Glomerular visceral epithelial cell (primary cell): ENCODE measurements at regions not wholly inside any gene's neighbourhood (a gene's known extent, or its start where the extent isn't known, plus 50 kb on each side); places are given as distances from the start of the nearest gene placed in this dataset.
A peak's percentile ranks its signal among the peaks of the same experiment; 100 is the strongest.

Source experiments
- DNase-seq: peaks from one replicate; pipeline ENCODE4 v3.0.0-alpha.2; 2016; ENCODE audit errors: extremely low spot score

DNA sequence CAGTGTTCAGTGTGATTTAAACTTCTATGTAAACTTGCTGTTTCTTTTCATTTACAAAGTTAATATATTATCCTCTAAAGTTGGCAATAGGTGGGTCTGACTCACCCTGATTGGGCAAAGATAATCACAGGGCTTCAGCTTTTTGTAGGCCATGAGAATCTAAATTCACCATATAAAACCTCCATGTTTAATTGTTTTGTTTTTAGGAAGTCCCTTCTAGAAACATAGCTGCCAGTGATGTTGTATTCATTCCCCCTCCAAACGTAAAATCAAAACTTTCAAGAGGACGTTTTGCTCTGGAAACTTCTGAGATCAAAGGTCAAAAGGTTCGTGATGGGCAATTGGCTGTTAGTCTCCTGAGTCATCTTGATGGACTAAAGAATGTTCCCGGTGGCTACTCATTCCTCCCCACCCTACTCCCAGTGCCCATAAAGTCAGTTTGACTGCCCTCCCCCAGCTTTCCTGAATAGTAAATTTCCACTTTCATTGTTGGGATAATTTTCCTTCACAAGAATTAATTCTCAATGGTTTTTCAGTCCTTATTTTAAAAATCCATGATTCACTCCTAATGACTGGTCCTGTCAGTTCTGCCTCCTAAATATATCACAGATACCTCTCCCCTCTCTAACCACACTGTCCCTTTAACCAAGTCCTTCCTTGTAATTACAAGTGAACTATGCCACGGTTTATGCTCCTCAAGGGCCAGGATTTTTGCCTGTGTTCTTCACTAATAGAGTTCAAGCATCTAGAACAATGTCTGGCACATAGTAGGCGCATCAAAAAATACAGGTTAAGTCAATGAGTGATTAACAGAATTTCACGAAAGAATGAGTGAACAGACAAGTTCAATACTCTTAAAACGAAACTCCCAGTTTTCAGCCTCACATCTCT lies 164.4 kb upstream of the VRK2 start:
- DNase-seq, result peak; percentile 47

DNA sequence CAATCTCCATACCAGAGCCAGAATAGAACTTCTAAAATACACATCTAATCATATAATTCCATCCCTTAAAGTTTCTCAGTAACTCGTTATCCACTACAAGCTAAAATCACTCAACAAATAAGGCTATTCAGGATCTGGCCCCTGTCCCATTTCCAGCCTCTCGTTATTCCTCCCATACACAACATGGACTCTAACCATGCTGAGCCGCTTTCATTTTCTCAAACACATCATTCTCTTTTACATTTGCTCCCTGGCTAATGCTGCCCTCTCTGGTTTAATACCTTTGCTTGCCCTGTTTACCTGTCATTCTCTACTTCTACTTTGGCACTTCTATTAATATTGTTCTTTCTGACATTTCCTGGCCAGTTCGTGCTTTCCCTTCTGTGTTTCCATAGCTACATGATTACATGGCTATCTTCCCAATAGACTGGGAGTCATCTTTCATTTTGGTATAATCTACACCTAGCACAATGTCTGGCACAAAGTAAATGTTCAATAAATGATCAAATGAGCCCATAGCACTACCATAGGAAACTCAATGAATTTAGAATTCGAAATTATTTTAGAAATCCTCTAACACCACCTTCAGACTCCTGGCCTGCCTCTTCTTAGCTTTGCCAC lies 163.6 kb upstream of the VRK2 start:
- no peak for DNase-seq

DNA sequence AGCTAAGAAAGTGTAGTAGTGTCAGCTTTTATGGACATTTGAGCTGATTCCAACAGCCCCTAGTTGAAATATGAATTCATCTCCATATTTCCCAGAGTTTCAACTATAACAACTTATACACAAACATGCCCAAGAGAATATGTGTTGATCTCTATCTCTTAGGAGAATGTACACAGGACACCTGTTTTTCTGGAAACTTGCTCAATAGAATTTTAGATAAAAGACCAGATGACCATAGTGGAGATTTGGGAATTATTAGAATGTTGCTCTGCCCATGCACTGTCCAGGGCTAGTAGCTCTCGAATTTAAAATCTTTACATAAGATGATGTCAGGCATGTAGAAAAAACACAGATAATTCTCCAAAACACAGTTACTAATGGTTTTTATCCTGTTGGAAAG lies 162.3 kb upstream of the VRK2 start:
- no peak for DNase-seq

DNA sequence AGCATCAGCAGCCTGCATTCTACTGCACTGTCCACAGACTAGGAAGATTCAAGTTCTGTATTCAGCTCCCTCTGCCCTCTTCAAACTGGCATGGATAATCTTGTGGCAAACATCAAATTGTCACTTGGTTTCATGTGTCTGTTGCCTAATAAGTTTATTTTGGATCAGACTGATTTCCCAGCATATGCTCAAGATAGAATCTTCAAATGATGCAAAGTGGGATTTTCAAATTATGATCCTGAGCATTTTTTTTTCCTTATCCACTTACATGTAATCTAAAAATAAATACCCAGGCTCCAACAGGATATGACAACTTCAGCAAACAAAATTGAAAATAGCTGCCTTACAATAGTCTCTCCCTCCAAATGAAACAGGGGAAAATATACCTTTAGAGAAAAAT lies 160.9 kb upstream of the VRK2 start:
- no peak for DNase-seq

DNA sequence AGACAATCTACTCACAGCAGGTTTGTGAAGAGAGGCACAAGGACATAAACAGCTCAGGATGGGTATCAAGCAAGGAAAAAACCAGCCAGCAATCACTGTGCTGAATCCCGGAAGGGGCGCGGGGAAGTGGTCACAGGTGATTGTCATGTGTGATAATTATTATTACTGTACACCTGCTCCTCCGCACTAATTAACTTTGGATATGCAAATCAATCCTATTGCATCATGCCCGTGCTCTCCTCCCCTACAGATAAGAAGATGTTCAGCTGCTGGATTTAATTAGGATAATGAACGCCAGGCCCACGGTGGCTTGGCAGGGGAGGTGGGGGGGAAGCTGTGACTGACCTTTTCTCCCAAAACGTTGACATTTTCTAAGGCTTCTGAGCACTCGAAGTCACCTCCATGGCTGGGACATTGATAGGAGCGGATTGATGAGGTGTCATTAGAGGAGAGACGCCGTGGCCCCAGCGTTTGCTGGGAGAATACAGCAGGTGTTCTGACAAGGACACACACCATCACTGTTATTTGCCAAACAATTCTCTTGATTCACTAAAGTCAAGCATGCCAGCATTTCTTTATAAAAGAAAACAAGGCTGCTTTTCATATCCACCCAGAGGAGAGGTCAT lies 160.3 kb upstream of the VRK2 start:
- no peak for DNase-seq

DNA sequence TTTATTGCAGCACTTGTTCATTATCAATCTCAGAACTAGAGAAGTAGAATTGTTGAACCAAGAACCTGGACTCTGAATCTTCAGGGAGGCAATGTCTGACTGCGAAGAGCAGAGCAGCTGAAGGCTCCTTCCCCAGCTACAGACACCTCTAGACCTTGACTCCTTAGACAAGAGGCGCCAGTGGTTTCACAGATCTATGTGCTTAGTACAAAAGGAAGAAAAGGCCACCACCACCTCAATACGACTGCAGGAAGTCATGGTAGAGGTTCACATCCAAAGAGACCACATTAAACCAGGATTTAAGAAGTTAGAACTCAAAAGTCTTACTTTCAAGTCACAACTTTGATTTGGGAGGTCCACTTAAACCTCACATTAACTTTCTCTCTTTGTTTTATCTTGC lies 158.1 kb upstream of the VRK2 start:
- no peak for DNase-seq

DNA sequence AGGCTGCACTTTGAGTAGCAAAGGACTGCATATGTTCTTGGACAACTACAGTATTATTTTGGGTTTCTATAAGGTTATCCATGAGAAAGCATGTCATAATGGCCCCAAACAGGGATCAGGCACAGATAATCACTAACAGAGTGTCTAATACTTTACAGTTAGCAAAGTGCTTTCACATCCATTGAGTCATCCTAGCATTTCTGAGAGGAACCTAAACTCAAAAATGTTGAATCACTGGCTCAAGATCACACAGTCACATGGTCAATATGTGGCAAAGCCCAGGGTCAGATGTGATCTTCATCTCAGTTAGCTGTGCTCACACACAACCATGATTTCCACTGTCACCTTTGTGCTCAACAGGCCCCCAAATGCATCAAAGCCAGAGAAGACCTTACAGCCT lies 156.1 kb upstream of the VRK2 start:
- no peak for DNase-seq

DNA sequence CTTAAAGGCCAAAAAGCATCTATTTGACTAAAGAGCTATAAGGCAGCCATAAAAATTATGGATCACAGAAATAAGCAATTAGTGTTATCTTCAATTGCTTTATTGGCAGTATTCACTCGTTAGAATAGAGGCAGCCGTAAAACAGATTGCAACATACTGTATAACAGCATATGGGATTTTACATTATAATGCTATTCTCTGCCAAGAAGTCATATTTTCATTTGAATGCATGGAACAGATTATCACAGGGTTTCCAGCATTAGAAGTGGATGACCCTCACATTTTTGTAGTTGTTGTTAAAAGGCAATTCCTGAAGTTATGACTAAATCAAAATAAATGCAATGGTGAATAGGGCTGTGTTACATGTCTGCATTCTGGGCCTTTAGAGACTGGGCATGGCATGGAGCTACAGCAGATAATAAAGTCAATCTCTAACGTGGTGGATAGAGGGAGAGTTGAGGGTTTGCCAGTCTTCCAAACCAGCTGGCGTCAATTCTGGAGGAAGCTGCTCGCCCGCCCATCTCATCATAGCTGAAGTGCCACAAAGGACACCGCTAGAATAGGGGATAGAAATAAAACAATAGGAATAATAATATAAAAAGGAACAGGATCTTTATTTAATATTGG lies 155.4 kb upstream of the VRK2 start:
- no peak for DNase-seq

DNA sequence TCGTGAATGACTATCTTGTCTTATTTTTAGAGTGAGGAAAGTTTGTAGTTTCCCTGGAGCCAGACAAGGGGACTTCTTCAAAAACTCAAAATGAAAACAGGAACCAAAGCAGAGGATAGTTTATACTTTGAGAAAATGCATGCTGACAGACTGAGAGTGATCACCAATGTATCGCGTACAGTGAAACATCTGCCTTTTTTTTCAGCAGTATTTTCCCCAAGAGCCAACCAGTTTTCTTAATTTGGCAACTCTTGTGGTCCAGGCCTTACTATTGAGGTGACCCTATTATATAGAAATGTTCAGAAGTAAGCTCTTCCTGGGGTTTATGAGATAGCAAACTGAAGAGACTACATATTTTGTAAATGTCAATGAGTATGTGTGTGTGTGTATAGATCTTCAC lies 153.7 kb upstream of the VRK2 start:
- DNase-seq, result no peak

DNA sequence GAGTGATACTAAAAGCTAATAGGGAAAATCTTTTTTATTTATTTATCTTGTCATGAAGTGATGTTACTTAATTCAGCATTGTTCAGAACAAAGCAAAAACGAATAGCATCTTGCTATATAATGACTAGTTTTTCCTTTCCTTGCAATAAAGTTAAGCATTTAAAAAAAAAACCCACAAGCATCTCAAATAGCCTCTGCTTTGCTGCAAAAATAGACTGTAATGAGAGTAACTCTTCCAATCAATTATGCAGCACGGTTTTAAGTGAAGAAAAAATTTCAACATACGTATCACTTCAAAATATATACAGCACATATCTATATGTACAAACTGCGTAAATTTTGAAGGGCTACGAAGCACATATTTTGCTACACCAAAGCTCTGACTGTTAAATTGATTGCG lies 153.3 kb upstream of the VRK2 start:
- no peak for DNase-seq

DNA sequence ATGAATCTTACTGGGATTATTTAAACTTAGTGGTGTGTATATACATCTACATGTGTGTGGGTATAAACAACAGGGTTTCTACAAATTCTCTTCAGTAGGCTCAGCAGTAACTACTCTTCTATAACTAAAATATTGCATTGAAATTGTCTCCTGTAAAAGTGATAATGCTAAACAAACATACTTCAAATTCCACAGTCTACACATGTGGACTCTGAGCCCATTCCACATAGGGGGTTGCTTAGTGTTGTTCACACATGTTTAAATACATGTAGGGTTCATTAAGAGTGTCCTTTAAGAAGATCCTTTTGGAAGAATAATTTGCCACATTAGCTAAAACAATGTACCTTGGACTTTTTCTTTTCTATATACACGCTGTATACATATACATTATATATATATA lies 152.8 kb upstream of the VRK2 start:
- no peak for DNase-seq

DNA sequence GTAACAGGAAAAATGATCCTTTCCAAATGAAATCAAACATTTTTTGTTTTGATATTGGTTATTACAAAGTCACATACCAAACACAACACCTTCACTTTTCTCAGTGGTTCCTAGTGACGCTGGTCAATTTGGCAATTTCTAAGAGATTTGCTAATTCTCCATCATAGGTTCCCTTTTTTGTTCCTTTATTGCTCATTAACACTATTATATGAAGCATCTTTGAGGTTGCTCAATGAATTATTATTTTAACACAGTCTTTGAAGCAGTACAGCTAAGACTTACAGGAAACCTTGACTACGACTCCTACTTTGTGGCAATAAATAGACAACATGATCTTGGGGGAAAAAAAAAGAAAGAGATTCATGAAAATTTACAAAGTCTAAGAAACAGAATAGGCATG lies 152.2 kb upstream of the VRK2 start:
- no peak for DNase-seq

DNA sequence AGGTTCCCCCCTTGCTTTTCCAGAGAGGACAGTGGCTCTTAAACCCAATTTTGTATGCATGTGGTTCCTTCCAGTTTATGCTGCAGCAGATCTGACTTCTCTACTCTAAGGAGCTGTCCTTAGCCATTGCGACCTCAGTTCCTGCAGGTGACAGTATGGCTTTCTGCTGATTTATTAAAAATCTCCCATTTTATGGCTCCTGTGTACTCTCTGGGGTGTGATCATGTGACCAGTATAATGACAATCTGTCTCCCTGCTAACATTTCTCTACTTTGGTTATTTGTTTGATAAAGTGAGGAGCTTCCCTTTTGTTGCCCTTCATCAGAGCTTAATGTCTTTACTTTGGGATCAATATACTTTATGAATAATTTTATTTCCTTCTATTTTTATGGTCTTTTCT lies 148.7 kb upstream of the VRK2 start:
- no peak for DNase-seq

DNA sequence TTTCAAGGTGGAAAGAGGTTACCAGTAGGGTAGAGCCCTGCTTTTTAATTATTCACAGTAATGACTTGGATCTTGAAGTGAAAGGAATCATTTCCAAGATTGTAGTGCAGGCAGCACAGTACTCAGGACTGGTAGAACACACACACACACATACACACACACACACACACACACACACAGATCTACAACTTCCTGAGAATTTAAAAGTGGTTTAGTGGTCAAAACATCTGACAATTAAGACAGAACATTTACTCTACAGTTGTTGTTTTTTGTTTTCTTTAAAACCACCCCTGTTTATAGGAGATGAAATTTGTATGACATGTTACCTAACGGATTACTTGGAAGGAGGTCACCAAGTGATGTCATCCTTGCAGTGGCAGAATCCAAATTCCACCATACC lies 146.7 kb upstream of the VRK2 start:
- DNase-seq, result no peak

DNA sequence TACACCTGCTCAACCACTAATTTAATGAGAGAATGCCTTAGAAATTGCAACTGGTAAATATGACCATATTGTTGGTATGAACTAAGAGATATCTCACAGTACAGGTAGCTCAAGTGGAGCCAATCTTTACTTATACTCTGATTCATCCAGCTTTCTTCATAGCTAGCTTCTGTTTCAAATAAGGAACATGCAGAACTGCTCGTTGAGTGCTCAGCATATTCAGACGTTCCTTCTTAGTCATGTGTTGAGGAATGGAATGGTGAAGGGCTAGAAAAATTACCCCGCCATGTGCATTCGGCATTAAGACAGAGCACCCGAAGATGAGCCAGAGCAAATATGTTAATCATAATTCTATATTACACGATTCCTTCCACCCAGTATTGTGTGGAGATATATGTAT lies 144.0 kb upstream of the VRK2 start:
- no peak for DNase-seq

DNA sequence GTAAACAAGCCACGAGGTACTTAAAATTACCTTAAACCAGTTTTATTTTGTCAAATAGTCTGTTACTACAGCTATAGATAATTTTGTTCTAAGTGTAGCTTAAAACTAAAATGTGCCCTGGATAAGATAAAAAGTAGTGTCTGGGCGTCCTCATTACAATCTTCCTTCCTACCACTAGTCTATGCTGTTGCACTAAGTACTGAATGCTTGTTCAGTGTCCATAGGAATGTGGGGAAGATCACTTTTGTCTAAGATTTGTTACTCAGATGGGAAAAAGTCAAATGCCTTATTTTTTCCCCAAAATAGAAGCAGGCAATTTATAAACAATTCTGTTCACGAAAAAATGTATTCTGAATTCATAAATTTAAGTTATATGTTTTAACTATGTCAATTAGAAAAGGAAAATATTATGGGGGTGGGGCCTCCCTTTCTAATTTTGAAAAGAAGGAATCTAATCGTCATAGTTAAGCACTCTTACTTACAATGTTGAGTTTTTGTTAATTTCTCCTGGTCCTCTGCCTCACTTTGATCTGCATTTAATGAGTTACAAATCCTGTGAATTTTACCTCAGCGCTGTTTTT lies 140.4 kb upstream of the VRK2 start:
- peak; percentile 47 for DNase-seq

DNA sequence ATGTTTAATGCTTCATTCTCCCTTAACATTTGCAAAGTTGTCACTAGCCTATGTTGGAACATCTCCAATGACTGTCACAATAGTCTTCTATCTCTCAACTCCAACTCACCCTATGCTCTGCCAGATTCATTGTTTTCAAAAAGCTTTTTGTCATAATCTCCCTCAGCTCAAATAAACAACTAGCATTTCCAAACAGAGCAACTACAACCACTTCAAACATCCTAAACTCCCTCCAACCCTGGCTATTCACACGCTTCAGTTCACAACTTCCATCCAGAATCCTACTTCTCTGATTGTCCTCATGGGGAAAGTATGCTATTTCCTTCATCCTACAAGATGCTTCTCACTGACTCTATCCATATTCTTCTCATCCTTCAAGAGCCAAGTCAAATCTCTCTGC lies 139.2 kb upstream of the VRK2 start:
- DNase-seq, result no peak

DNA sequence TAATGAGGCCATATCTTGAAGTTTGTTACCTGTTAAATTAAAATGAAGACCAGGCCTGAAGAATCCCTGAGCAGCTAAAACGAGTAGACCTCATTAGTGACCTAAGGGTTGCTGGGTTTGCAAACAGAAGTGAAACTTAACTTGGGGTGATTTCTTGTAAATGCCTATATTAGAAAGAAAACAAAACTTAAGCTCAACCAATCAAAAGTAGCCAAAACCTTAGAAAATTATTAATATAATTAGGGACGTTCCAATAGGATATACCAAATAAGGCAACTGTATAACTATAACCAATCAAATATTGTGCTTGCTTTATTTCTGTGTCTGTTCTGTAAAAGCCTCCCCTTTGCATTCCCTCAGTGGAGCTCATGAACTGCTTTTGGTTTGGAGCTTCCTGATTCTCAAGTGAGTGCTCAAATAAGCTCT lies 137.9 kb upstream of the VRK2 start:
- no peak for DNase-seq

DNA sequence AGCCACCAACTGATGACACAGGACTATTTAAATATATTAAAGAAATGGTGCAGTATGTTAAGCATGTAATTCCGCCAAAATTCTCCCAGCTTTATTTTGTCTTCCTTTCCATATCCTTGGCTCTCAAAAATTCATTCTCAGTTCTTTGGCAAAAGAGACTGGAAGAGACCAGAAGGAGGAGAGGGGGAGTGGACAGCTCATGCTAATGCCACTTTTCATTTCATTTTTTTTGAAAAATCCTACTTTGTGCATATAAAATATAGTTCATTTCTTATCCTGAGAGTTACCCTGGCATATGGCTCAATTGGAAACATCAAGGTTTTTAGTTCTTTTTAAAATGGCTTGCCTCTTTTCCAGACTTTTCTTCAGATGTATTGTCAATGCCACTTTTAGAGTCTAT lies 128.5 kb upstream of the VRK2 start:
- no peak for DNase-seq

DNA sequence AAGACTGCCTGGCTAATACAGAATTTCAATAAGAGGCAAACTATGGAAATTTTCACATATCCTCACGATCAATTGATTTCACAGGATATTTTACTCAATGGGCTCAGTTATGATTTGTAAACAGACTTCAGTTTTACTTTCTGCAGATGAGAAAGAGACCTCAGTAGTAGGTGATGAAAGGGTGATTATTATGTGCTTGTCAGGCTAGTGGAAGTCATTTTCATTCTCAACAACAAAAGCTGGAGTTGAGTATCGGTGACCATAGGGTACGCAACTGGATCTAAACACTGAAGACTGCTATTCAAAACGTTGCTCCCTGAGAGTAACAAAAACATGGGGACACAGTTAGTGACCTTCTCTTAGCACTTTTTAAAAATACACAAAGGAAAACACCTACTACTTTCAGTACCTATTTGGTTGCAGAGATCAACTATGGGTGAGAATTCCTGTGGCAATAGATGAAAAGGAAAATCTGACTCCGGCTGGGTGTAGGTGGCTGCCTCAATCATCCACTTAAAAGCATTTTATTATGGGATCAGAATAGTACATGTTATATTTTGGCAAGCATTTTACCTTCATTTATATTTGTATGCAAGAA lies 126.2 kb upstream of the VRK2 start:
- no peak for DNase-seq

DNA sequence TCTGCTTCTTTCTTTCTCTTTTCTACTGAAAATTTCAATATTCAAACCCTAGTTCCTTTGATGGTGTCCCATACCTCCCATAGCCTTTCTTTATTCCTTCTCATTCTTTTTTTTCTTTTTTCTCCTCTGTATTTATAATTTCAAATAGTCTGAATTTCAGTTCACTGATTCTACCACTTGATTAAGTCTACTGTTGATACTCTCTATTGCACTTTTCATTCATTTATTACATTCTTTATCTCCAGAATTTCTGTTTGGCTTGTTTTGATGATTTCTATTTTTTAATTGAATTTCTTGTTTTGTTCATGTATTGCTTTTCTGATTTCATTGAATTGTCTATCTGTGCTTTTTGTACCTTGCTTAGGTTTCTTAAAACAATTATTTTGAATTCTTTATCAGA lies 111.9 kb upstream of the VRK2 start:
- no peak for DNase-seq

DNA sequence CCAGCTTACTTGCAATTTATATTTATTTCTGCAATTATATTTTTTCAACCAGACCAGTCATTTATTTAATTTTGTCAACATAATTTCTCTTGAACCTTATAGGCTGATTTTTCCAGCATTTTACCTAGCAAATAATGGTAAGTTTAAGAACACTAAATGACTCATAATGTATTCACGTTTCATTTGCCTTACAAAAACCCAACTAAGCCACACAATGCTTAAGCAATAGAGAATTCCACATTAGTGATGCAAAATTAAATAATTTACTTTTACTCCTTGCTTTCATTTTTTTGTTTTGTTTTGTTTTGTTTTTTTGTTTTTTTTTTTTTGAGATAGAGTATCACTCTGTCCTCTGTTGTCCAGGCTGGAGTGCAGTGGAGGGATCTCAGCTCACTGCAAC lies 110.4 kb upstream of the VRK2 start:
- no peak for DNase-seq
